ENCODE measurements at regions not wholly inside any gene's neighbourhood (a gene's known extent, or its start where the extent isn't known, plus 50 kb on each side); places are given as distances from the start of the nearest gene placed in this dataset.

- TF ChIP-seq CTCF (IDR thresholded peaks at IDR 0.05): peak; percentile 30; the same call in 1 of the 2 replicates
- TF ChIP-seq CHD2 (IDR thresholded peaks at IDR 0.05; ENCODE audit: low read length, partially characterized antibody): no peak
- TF ChIP-seq RAD21 (IDR thresholded peaks at IDR 0.05; ENCODE audit: low read length): no peak
- TF ChIP-seq NRF1 (IDR thresholded peaks at IDR 0.05; ENCODE audit: low read depth, low read length): no peak
- TF ChIP-seq MAX (IDR thresholded peaks at IDR 0.05; ENCODE audit: low read depth): no peak
- TF ChIP-seq FOXM1 (IDR thresholded peaks at IDR 0.05; ENCODE audit: low read depth): no peak
Observed at GRCh38 chr5:163104464-163104863, 332.9 kb upstream of the CCNG1 start.

Data from SK-N-SH (cell line).